H1 (cell line): ENCODE measurements at regions not wholly inside any gene's neighbourhood (a gene's known extent, or its start where the extent isn't known, plus 50 kb on each side); places are given as distances from the start of the nearest gene placed in this dataset.

ENCODE experiments used
- ASH2L ChIP-seq: fragments of 200-600, 300-600 bp; sonication (generic); IDR thresholded peaks from one replicate; pipeline ENCODE4 v1.7.1; 2017; ENCODE audit warnings: low read length
- POU5F1 ChIP-seq: IDR thresholded peaks from 2 replicates; pipeline ENCODE4 v1.6.1; 2011; ENCODE audit warnings: low read depth, mild to moderate bottlenecking, low read length, moderate library complexity
- SRF ChIP-seq: IDR thresholded peaks from 2 replicates; pipeline ENCODE4 v1.6.1; 2011; ENCODE audit warnings: mild to moderate bottlenecking, low read depth, low read length, moderate library complexity
- TF ChIP-seq, protein P1 (sequence below), 3 experiments: IDR thresholded peaks; 1 replicate in 2 of 3; 2 replicates in 1 of 3; pipeline versions ENCODE4 v1.5.1 to v1.6.1; 2011; ENCODE audit warnings: low read length in 3 of 3, mild to moderate bottlenecking in 3 of 3, inconsistent platforms in 2 of 3, low read depth in 1 of 3, moderate library complexity in 1 of 3; ENCODE audit not compliant: insufficient read depth in 1 of 3; ENCODE audit errors: control extremely low read depth in 1 of 3
- TF ChIP-seq, protein P2 (sequence below): IDR thresholded peaks from 2 replicates; pipeline ENCODE4 v1.6.1; 2011; ENCODE audit warnings: low read length, improper control_type of control experiment

DNA sequence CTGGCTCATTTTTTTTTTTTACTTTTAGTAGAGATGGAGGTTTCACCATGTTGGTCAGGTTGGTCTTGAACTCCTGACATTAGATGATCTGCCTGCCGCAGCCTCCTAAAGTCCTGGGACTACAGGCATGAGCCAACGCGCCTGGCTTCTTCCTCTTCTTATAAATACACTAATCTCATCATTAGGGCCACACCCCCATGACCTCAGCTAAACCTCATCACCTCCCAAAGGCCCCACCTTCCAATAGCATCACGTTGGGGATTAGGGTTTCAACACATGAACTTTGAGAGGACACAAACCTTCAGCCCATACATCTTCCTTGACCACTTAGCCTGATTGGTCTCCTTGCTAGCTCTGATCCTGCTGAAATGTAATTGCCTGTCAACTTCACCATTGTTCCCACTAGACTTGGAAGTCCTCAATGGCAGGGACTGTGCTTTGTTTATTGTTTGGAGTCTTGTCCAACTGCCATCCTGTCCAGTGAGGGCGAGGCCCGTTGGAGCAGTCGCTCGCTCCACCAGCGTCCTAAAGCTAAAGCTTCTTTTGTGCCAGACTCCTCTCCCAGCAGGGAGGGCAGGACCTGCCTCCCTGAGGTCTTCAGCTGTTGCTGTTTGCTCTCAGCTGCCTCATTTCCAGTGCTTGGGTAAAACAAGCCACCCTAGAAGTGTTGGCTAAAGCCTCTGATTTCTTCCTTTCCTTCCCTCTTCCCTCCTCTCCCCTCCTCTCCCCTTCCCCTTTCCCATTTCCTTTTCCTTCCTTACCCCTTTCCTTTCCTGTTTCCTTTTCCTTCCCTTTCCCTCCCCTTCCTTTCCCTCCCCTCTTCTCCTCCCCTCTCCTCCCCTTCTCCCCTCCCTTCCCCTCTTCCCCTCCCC is 85.3 kb downstream of the HAPSTR1 start (continued):
- TF ChIP-seq, protein P1, sequence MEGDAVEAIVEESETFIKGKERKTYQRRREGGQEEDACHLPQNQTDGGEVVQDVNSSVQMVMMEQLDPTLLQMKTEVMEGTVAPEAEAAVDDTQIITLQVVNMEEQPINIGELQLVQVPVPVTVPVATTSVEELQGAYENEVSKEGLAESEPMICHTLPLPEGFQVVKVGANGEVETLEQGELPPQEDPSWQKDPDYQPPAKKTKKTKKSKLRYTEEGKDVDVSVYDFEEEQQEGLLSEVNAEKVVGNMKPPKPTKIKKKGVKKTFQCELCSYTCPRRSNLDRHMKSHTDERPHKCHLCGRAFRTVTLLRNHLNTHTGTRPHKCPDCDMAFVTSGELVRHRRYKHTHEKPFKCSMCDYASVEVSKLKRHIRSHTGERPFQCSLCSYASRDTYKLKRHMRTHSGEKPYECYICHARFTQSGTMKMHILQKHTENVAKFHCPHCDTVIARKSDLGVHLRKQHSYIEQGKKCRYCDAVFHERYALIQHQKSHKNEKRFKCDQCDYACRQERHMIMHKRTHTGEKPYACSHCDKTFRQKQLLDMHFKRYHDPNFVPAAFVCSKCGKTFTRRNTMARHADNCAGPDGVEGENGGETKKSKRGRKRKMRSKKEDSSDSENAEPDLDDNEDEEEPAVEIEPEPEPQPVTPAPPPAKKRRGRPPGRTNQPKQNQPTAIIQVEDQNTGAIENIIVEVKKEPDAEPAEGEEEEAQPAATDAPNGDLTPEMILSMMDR (IDR thresholded peaks at IDR 0.05; ENCODE audit: control extremely low read depth in 1 of 3, insufficient read depth in 1 of 3, low read depth in 1 of 3, low read length in 3 of 3), result no peak
- TF ChIP-seq POU5F1, result no peak
- TF ChIP-seq ASH2L, result no peak
- no peak for TF ChIP-seq SRF
- TF ChIP-seq, protein P2, sequence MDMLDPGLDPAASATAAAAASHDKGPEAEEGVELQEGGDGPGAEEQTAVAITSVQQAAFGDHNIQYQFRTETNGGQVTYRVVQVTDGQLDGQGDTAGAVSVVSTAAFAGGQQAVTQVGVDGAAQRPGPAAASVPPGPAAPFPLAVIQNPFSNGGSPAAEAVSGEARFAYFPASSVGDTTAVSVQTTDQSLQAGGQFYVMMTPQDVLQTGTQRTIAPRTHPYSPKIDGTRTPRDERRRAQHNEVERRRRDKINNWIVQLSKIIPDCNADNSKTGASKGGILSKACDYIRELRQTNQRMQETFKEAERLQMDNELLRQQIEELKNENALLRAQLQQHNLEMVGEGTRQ, result no peak
